HG03469 (cell line): ENCODE measurements at regions not wholly inside any gene's neighbourhood (a gene's known extent, or its start where the extent isn't known, plus 50 kb on each side); places are given as distances from the start of the nearest gene placed in this dataset.
"Not testable (repeated sequence)": the region's sequence is repeated elsewhere in the genome, so short reads cannot be mapped to it uniquely, and the experiment has no call there.

Experiments used
- ATAC-seq: cut with Tn5 transposase; IDR thresholded peaks from one replicate; pipeline ENCODE4 v1.9.1; 2021; ENCODE audit warnings: mild to moderate bottlenecking, moderate library complexity, moderate number of reproducible peaks; ENCODE audit not compliant: unreplicated experiment

- ATAC-seq: no peak
Observed at GRCh38 chr6:66134021-66134420, 427.0 kb upstream of the EYS start.

GRCh38 chr6:66128656-66129055, 421.6 kb upstream of the EYS start:
- ATAC-seq: no peak

DNA sequence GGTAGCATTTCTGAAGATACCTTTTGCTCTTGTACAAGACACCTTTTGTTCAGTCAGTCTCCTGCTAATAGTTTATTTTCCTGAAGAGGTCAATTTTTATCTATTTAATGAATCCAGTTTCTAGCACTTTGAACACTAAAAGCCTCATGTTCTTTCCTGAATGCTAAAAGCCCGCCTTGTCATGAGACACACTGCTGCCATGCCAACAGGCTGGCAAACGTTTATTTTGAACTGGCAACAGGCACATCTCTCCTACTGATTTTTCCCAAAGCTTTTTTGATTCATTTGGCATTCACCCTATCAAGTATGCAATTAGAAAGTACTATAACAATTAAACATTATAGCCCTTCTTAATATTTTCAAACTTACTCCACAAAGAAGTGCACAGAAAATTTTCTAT, 421.2 kb upstream of the EYS start:
- no peak for ATAC-seq

DNA sequence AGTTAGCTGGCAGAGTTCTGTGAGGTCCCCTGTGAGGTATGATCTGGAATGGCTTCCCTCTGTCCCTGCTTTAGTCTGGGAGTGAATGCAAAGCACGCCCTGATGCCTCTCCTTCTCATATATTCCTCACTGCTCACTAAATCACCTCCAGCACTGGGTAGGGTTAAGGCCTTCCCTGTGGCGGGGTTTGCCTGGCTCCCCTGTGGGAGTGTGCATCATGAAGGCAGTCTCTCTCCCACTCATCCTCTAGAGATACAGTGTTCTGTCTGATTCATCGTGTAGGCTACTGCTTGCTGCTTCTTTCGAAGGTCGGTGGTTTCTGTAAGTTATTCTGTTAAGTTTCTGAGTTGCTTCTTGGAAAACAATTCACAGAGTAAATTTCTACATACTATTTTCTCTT, 420.0 kb upstream of the EYS start:
- ATAC-seq: no peak

- ATAC-seq: no peak
Observed at GRCh38 chr6:66126358-66126757, 419.3 kb upstream of the EYS start.

DNA sequence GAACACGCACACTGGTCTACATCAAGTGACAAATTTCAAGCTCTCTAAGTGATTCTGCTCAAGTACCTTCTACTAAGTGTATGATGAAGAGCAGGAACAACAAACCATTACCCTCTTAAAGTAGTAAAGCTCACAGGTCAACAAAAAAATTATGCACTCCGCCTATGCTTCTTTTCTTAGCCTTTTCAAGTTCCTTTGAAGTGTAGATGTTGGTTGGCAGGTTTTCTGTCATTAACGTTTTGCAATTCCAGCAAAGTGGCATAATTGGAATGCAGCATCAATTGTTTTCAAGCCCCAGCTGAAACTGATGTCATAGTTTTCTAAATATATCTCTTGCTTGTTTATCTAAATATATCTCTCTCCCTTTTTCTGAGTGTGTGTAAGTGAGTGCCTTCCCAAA, 396.9 kb upstream of the EYS start:
- ATAC-seq: no peak

DNA sequence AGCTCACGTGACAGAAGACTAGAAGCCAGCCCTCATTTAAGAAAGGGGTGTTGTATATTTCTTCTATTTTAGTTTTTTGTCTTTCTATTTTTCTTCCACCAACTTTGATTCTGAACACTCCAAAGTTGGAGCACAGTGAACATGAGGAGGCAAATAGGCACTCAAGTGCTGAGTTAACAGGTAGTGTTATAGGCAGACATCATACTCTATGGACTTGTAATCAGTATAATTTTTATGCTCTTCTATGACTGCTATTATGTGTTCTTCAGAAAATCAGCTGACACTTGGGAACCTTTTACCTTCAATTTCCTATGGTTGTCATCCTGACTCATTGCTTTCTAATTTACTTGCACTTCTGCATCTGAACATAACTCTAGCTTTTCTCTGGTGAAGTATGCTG, 396.3 kb upstream of the EYS start:
- ATAC-seq: no peak

DNA sequence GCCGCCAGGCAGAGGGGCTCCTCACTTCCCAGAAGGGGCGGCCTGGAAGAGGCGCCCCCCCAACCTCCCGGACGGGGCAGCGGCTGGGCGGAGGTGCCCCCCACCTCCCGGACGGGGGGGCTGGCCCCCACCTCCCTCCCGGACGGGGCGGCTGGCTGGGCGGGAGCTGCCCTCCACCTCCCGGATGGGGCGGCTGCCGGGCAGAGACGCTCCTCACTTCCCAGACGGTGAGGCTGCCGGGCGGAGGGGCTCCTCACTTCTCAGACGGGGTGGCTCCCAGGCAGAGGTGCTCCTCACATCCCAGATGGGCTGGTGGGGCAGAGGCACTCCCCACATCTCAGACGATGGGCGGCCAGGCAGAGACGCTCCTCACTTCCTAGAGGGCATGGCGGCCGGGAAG, 389.7 kb upstream of the EYS start:
- no peak for ATAC-seq

GRCh38 chr6:66094615-66095014, 387.6 kb upstream of the EYS start:
- ATAC-seq: no peak

- ATAC-seq: not testable (repeated sequence)
Observed at GRCh38 chr6:66092306-66092705, 385.3 kb upstream of the EYS start.

DNA sequence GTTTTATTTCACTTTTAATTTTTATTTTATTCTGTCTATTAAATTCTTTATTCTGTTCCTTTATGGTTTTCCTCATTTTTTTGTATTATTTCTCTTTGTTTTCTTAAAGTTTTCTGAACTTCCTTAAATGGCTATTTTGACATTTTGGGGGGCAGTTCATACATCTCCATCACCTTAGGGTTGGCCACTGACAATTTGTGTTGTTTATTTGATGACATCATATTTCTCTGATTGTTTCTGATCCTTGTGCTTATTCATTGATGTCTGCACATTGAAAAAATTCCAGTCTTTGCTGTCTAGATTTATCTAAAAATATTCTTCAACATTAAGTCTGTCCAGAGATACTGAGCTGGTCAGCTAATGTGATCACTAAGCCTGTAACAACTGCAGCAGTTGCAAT, 379.5 kb upstream of the EYS start:
- no peak for ATAC-seq

- no peak for ATAC-seq
Observed at GRCh38 chr6:66082914-66083313, 375.9 kb upstream of the EYS start.

- no peak for ATAC-seq
Observed at GRCh38 chr6:66068907-66069306, 361.9 kb upstream of the EYS start.

GRCh38 chr6:66068033-66068432, 361.0 kb upstream of the EYS start:
- ATAC-seq: no peak

DNA sequence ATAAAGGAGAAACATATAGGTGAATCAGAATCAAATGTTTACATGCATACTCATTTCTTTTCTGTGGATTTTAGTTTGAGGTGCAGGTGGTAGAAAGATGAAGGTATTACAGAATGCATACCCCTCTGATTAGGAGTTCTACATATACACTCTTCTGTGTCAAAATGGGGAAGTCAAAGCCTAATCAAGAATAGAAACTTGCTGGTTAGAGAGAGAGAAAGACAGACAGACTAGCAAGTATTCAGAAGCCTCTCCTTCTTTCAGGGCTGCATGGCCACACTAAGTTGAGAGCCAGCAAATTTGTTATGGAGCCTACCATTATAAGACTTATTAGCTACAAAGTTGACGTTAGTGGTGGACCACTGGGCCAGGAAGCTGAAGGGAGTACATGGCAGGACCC, 358.3 kb upstream of the EYS start:
- no peak for ATAC-seq

DNA sequence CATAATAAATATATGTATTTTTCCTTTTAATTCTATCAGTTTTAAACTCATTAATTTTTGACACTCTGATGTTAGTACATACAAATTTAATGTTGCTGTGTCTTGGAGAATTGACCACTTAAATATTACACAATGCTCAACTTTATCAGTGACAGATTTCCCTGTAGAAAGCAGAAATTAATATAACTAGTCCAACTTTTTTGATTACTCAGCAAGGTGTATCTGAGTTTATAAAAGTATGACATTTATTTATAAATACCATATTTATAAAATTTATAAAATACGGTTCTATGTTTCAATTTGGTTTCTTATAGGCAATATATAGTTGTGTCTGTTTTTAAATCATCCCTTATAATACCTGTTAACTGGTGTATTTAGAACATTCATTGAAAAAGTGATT, 350.0 kb upstream of the EYS start:
- no peak for ATAC-seq

DNA sequence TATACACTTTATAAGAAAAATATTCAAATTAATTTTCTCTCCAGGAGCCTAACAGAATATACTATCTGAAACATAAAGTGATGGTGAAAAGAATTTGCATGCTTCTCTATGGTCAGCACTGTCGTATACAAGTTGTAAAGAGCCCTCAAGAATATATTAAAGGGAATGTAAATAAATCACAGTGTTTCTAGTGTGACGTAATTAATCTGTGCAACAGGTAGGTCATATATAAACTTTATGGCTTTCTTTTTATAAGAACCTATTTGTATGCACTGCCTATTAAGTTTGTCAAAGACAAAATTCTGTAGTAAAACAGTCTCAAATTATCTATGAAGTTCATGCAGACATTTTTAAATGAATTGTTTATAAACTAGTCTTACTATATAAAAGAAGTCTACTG, 347.9 kb upstream of the EYS start:
- no peak for ATAC-seq

- ATAC-seq: no peak
Observed at GRCh38 chr6:66051812-66052211, 344.8 kb upstream of the EYS start.

DNA sequence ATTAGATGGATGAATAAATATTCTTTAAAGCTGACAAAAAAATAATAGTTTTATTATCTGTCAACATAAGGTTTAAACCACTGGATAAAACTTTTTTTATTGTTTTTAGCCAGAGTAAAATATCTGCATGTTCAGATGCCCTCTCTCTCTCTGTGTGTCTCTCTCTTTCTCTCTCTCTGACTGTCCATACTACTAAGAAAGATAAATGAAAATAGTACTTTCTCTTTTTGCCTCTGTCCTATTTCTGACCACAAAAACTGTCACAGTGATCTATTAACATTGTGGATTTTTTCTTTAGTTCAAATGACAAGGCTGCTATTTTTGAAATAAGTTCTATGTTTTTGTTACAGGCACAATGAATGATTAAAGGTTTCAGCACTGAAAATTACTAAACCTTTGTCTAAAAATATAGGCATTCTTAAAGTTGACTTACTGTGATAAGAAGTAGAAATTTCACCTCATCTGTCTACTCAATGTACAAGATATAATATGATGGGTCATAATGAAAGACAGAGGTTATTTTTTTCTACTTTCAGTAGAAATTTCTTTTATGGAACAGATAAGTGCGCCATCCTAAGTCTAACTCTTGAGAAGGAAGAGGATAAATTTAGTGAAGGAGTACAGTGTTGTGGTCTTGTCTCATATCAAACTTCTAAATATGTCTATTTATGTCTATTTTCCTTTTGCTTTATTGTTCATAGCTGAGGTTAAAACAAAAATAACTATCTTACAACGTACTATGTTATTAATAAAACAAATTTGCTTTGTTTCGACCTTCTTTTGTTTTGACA, 341.9 kb upstream of the EYS start:
- ATAC-seq: no peak

- no peak for ATAC-seq
Observed at GRCh38 chr6:66032626-66033025, 325.6 kb upstream of the EYS start.

DNA sequence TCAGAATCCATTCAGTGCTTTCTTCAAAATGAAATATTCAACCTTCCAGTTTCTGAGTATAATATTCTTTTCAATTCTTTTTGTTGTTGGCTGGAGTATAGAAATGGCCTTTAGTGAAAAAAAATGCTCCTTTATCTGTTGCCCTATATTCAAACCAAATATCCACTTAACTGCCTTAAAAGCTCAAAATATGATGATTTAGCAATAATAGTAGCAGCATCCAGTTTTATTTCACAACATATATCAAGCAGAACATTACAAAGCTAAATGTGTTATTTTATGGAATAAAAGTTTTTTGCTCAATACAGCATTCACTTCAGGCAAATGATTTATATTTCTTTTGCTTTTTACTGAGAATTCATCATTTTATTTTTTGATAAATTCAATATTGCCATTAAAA, 322.4 kb upstream of the EYS start:
- no peak for ATAC-seq

- no peak for ATAC-seq
Observed at GRCh38 chr6:65999288-65999791, 292.3 kb upstream of the EYS start.

GRCh38 chr6:65998544-65998943, 291.5 kb upstream of the EYS start:
- ATAC-seq: no peak
